ENCODE measurements at regions not wholly inside any gene's neighbourhood (a gene's known extent, or its start where the extent isn't known, plus 50 kb on each side); places are given as distances from the start of the nearest gene placed in this dataset.
A peak's percentile ranks its signal among the peaks of the same experiment; 100 is the strongest.

DNA sequence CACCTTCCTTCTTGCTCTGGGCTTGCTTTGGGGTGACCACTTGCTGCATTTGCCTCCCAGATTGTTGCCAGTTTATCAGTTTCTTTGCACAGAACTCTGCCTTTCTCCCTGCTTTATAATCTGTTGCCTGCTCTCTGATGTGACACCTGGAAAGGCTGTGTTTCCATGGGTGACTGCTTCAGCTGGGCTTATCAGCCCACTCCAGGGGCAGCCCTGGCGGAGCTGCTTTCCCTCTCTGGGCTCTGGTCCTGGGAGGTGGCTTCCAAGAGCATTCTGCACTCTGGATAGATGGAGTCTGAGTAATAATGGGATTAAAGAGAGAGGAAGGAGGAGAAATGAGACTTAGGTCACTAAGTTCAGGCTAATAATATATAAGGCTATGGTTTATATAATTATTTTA is 352.7 kb downstream of the TSN start:
- Mint-ChIP-seq H3K9me3 (peaks cover 3% of the 10 kb centered on the region), H3K36me3 (ENCODE audit: low read depth) (no peaks in the 10 kb centered on the region), H3K27me3 (ENCODE audit: low read depth) (peaks cover 13% of the 10 kb centered on the region), H3K27ac (no peak overlapping the region), H3K4me3 (no peak overlapping the region), H3K4me1 (peaks cover 27% of the 10 kb centered on the region)
- TF ChIP-seq, protein P1, sequence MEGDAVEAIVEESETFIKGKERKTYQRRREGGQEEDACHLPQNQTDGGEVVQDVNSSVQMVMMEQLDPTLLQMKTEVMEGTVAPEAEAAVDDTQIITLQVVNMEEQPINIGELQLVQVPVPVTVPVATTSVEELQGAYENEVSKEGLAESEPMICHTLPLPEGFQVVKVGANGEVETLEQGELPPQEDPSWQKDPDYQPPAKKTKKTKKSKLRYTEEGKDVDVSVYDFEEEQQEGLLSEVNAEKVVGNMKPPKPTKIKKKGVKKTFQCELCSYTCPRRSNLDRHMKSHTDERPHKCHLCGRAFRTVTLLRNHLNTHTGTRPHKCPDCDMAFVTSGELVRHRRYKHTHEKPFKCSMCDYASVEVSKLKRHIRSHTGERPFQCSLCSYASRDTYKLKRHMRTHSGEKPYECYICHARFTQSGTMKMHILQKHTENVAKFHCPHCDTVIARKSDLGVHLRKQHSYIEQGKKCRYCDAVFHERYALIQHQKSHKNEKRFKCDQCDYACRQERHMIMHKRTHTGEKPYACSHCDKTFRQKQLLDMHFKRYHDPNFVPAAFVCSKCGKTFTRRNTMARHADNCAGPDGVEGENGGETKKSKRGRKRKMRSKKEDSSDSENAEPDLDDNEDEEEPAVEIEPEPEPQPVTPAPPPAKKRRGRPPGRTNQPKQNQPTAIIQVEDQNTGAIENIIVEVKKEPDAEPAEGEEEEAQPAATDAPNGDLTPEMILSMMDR (IDR thresholded peaks at IDR 0.05; ENCODE audit: unreplicated experiment in 3 of 3): no peak

DNA sequence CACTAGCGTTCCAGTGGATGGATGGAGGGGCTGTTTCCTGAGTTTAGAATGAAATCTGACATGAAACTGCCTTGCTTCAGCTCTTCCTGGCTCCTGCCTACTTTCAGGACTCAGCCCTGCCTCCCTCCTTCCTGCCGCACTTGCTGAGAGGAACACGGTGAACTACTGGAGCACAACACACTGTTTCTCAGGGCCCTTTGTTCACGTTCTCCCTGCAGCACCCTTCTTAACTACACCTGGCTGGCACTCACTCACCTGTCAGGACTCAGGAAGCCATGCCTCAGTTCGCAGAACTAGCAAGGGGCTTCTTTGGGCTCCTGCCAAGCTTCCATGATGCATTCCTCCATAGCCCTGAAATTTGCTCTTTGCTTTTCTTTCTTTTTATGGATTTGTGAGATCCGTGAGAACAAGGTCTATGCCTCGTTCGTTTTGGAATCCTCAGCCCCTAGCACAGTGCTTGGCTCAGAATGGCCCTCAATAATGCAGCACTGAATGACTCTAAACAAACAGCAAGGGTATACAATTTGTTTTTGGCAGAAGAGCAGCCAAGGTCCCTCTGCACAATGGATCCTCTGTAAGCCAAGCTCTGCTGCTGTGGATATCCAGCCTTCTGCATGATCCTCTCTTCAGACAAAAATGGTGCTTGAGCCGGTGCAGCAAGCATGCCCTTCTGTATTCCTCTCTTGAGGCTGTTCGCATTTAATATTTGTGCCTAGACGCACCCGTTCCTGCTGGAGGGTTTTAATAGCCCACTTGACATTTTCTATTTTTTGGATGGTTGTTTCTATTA is 357.0 kb downstream of the TSN start:
- TF ChIP-seq, protein P1 (IDR thresholded peaks at IDR 0.05; ENCODE audit: unreplicated experiment in 3 of 3): no peak
- Mint-ChIP-seq H3K4me3 (no peak overlapping the region), H3K36me3 (ENCODE audit: low read depth) (no peaks in the 10 kb centered on the region), H3K27ac (peak overlapping the region in 1 of 3 experiments; percentile 43), H3K27me3 (ENCODE audit: low read depth) (peaks cover 13% of the 10 kb centered on the region), H3K9me3 (peaks cover 3% of the 10 kb centered on the region), H3K4me1 (peaks cover 10% of the 10 kb centered on the region)

DNA sequence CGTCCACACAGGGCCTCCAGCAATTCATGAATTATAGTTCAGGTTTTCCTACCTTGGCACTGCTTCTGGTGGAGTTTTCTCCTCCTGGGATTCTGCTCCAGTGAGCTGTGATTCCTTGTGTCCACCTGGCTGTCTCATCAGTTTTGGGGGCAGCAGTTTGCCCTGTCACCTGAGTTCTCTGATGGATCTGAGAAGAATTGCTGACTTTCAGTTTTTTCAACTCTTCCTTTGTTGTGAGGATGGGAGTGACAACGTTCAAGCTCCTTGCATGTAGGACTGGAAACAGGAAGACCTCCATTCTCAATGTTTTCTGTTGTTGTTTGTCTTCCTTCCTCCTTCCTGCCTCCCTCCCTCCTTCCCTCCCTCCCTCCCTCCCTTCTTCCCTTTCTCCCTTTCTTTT is 359.0 kb downstream of the TSN start:
- TF ChIP-seq, protein P1 (IDR thresholded peaks at IDR 0.05; ENCODE audit: unreplicated experiment in 3 of 3): no peak
- Mint-ChIP-seq H3K4me1 (peaks cover 5% of the 10 kb centered on the region), H3K9me3 (peaks cover 5% of the 10 kb centered on the region), H3K27ac (no peak overlapping the region), H3K27me3 (ENCODE audit: low read depth) (peaks cover 9% of the 10 kb centered on the region), H3K36me3 (ENCODE audit: low read depth) (no peaks in the 10 kb centered on the region), H3K4me3 (no peak overlapping the region)

DNA sequence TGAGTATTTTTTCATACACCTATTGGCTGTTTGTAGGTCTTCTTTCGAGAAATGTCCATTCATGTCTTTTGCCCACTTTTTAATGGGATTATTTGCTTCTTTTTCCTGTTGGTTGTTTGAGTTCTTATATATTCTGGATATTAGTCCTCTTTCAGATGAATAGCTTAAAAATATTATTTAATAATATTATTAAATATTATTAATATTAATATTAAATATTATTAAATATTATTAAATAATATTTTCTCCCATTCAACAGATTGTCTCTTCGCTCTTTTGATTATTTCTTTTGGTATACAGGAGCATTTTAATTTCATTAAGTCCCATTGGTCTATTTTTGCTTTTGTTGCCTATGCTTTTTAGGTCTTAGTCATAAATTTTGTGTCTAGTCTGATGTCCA is 361.9 kb downstream of the TSN start:
- Mint-ChIP-seq H3K27ac (no peak overlapping the region), H3K4me1 (peaks cover 5% of the 10 kb centered on the region), H3K27me3 (ENCODE audit: low read depth) (peaks cover 4% of the 10 kb centered on the region), H3K9me3 (peaks cover 16% of the 10 kb centered on the region), H3K36me3 (ENCODE audit: low read depth) (no peaks in the 10 kb centered on the region), H3K4me3 (no peak overlapping the region)
- TF ChIP-seq, protein P1 (IDR thresholded peaks at IDR 0.05; ENCODE audit: unreplicated experiment in 3 of 3): no peak

DNA sequence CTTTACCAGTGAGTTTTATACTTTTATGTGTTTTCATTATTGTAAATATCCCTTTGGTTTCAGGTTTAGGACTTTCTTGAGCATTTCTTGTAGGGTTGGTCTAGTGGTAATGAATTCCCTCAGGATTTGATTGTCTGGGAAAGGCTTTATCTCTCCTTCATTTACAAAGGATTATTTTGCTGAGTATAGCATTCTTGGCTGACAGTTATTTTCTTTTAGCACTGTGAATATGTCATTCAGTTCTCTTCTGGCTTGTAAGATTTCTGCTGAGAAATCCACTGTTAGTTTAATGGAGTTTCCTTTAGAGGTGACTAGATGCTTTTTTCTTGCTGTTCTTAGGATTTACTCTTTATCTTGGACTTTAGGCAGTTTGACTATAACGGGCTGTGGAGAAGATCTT is 373.9 kb downstream of the TSN start:
- TF ChIP-seq, protein P1 (IDR thresholded peaks at IDR 0.05; ENCODE audit: unreplicated experiment in 3 of 3): no peak
- Mint-ChIP-seq H3K27me3 (ENCODE audit: low read depth) (no peaks in the 10 kb centered on the region), H3K36me3 (ENCODE audit: low read depth) (no peaks in the 10 kb centered on the region), H3K27ac (no peak overlapping the region), H3K4me1 (no peaks in the 10 kb centered on the region), H3K4me3 (no peak overlapping the region), H3K9me3 (peaks cover 69% of the 10 kb centered on the region)

DNA sequence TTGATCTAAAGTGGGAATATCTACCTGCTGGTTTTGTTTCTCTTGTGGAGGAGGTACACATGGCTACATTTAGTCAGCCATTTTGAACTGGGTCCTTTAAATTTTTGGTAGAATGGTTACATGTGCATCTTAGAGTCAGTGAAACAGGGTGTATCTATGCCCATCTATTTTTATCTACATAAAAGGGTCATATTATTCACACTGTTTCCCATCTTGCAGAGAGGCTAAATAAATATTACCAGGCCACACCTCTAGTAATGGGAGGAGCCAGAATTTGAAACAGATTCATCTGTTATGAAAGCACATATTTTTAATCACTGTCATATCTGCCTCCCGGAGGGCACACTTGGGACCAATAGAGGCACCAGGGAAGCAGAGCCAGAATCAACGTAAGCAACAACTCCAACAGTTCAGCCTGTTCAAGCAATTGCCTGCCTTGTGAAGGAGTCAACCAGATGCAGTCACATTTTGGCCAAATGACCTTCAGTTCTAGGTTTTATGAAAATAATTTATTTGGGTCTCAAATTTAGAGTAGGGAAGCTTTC is 376.8 kb downstream of the TSN start:
- TF ChIP-seq, protein P1 (IDR thresholded peaks at IDR 0.05; ENCODE audit: unreplicated experiment in 3 of 3): no peak
- Mint-ChIP-seq H3K4me3 (no peak overlapping the region), H3K4me1 (no peaks in the 10 kb centered on the region), H3K27me3 (ENCODE audit: low read depth) (no peaks in the 10 kb centered on the region), H3K27ac (no peak overlapping the region), H3K36me3 (ENCODE audit: low read depth) (no peaks in the 10 kb centered on the region), H3K9me3 (peaks cover 54% of the 10 kb centered on the region)
